ENCODE measurements at regions not wholly inside any gene's neighbourhood (a gene's known extent, or its start where the extent isn't known, plus 50 kb on each side); places are given as distances from the start of the nearest gene placed in this dataset.

DNA sequence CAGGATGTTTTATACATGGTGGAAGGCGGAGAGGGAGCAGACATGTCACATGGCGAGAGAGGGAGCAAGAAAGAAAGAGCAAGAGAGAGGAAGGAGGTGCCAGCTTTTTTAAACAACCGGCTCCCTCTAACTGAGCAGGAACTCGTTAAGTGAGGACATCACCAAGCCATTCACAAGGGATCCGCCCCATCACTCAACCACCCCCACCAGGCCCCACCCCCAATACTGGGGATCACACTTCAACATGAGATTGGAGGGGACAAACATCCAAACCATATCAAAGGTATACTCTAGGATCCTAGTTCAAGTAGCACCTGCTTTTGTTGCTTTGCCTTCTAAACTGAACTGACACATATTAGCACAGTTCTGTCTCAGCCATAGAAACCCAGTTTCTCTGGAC, 141.9 kb upstream of the KLF14 start:
- H3K9me3 ChIP-seq = no peaks in the 10 kb centered on the region
- Mint-ChIP-seq H3K4me3 (ENCODE audit: unreplicated experiment) (no peak overlapping the region), H3K27ac (ENCODE audit: unreplicated experiment) (no peak overlapping the region), H3K9me3 (ENCODE audit: unreplicated experiment) (no peaks in the 10 kb centered on the region), H3K36me3 (ENCODE audit: insufficient read depth, unreplicated experiment) (peaks cover 9% of the 10 kb centered on the region), H3K4me1 (ENCODE audit: low read depth, unreplicated experiment) (no peaks in the 10 kb centered on the region), H3K27me3 (ENCODE audit: insufficient read depth, unreplicated experiment) (no peaks in the 10 kb centered on the region)
- ChIA-PET CTCF (interaction anchor here (0.5 to 2.7 kb wide), 6 partner anchors 9 to 164 kb away, joined by 3 to 20 read pairs (median 4); no protein-coding TSS in a partner anchor), POLR2A (interaction anchor here (0.7 kb wide), 1 partner anchor 208 kb away, joined by 3 read pairs; no protein-coding TSS in a partner anchor)
- H3K36me3 ChIP-seq (ENCODE audit: control insufficient read depth, insufficient read depth, low read length) = no peaks in the 10 kb centered on the region
- intact Hi-C loops (cut with micrococcal nuclease; ENCODE audit: unreplicated experiment) = loop anchor here (1.0 to 5.0 kb wide), 4 partner anchors 20 to 631 kb away; no protein-coding TSS in a partner anchor
- no peaks in the 10 kb centered on the region for H3K27me3 ChIP-seq (replicated peaks; ENCODE audit: control insufficient read depth, insufficient read depth, low read length)
- no peak overlapping the region for H3K4me3 ChIP-seq (ENCODE audit: low read depth, low read length)
- no TSS peak for BruUV-seq (replicated peaks)
- TF ChIP-seq, protein P1, sequence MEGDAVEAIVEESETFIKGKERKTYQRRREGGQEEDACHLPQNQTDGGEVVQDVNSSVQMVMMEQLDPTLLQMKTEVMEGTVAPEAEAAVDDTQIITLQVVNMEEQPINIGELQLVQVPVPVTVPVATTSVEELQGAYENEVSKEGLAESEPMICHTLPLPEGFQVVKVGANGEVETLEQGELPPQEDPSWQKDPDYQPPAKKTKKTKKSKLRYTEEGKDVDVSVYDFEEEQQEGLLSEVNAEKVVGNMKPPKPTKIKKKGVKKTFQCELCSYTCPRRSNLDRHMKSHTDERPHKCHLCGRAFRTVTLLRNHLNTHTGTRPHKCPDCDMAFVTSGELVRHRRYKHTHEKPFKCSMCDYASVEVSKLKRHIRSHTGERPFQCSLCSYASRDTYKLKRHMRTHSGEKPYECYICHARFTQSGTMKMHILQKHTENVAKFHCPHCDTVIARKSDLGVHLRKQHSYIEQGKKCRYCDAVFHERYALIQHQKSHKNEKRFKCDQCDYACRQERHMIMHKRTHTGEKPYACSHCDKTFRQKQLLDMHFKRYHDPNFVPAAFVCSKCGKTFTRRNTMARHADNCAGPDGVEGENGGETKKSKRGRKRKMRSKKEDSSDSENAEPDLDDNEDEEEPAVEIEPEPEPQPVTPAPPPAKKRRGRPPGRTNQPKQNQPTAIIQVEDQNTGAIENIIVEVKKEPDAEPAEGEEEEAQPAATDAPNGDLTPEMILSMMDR (IDR thresholded peaks at IDR 0.05; ENCODE audit: insufficient read depth in 1 of 2, low read depth in 1 of 2, low read length in 1 of 2, severe bottlenecking in 1 of 2, unreplicated experiment in 1 of 2) = no peak
- no peaks in the 10 kb centered on the region for H3K4me1 ChIP-seq
- no peak for DNase-seq

DNA sequence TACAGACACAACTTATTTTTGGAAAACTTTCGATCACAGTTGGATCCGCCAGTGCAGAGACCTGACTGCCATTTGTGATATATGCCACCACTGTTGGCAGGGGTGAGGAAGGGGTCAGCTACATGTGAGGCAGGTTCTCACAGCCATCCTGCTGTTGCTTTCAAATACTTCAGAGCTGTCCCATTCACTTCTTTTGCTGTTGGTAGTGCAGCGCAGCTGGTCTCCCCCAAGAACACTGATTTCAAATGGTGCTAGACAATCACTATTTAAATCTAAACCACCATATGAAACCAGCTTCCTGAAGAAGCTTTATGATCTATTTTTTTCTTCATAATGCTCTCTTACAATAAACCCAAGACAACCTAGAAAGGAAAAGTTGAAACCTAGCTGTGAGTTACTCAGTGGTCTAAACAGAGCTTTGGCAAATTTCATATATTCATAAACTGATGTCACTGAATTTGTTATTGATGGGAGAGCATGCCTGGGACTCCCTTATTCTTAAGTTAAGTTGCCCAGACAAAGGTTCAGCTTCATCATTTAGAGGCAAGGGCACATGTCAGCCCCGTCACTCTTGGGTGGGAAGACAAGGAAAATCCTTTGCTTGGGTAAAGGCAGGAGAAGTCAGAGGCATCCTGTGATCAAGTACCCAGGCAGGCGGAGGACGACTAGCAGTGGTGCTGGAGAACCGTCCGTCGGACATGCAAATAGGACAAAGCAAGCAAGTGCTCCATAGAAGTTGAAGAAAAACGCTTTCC, 143.4 kb upstream of the KLF14 start:
- TF ChIP-seq, protein P1 (IDR thresholded peaks at IDR 0.05; ENCODE audit: insufficient read depth in 1 of 2, low read depth in 1 of 2, low read length in 1 of 2, severe bottlenecking in 1 of 2, unreplicated experiment in 1 of 2) = no peak
- Mint-ChIP-seq H3K36me3 (ENCODE audit: insufficient read depth, unreplicated experiment) (peaks cover 9% of the 10 kb centered on the region), H3K4me1 (ENCODE audit: low read depth, unreplicated experiment) (no peaks in the 10 kb centered on the region), H3K4me3 (ENCODE audit: unreplicated experiment) (no peak overlapping the region), H3K9me3 (ENCODE audit: unreplicated experiment) (no peaks in the 10 kb centered on the region), H3K27me3 (ENCODE audit: insufficient read depth, unreplicated experiment) (no peaks in the 10 kb centered on the region), H3K27ac (ENCODE audit: unreplicated experiment) (no peak overlapping the region)
- Histone ChIP-seq H3K4me1 (no peaks in the 10 kb centered on the region), H3K27me3 (replicated peaks; ENCODE audit: control insufficient read depth, insufficient read depth, low read length) (no peaks in the 10 kb centered on the region), H3K36me3 (ENCODE audit: control insufficient read depth, insufficient read depth, low read length) (no peaks in the 10 kb centered on the region), H3K4me3 (ENCODE audit: low read depth, low read length) (no peak overlapping the region), H3K9me3 (no peaks in the 10 kb centered on the region)
- intact Hi-C loops (cut with micrococcal nuclease; ENCODE audit: unreplicated experiment) = loop anchor here (5.0 kb wide), 1 partner anchor 630 kb away; no protein-coding TSS in a partner anchor
- POLR2A ChIA-PET = no interaction called here
- CTCF ChIA-PET = no interaction called here
- no TSS peak for BruUV-seq (replicated peaks)
- DNase-seq = no peak

DNA sequence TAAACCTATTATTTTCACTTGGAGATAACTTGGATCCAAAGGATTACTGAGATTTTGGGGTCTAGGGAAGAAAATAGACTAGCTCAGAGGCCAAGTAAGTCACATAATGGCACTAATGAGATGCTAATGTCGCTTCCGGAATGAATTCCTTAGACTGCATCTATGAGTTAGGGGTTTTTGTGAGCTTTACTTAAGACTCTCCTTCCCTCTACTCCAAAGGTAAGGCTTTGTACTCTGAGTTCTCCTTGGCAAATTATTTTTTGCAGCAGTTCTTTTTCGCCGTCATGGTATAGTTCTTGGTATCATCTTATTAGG, 143.9 kb upstream of the KLF14 start:
- CTCF ChIA-PET = no interaction called here

More for the DNA sequence above, 143.9 kb upstream of the KLF14 start:
- Mint-ChIP-seq H3K27ac (ENCODE audit: unreplicated experiment) (no peak overlapping the region), H3K36me3 (ENCODE audit: insufficient read depth, unreplicated experiment) (peaks cover 9% of the 10 kb centered on the region), H3K27me3 (ENCODE audit: insufficient read depth, unreplicated experiment) (no peaks in the 10 kb centered on the region), H3K4me1 (ENCODE audit: low read depth, unreplicated experiment) (no peaks in the 10 kb centered on the region), H3K9me3 (ENCODE audit: unreplicated experiment) (no peaks in the 10 kb centered on the region), H3K4me3 (ENCODE audit: unreplicated experiment) (no peak overlapping the region)
- Histone ChIP-seq H3K9me3 (no peaks in the 10 kb centered on the region), H3K27me3 (replicated peaks; ENCODE audit: control insufficient read depth, insufficient read depth, low read length) (no peaks in the 10 kb centered on the region), H3K4me3 (ENCODE audit: low read depth, low read length) (no peak overlapping the region), H3K4me1 (no peaks in the 10 kb centered on the region), H3K36me3 (ENCODE audit: control insufficient read depth, insufficient read depth, low read length) (no peaks in the 10 kb centered on the region)
- no TSS peak for BruUV-seq (replicated peaks)
- DNase-seq = no peak
- TF ChIP-seq, protein P1 (IDR thresholded peaks at IDR 0.05; ENCODE audit: insufficient read depth in 1 of 2, low read depth in 1 of 2, low read length in 1 of 2, severe bottlenecking in 1 of 2, unreplicated experiment in 1 of 2) = no peak
- intact Hi-C loops (cut with micrococcal nuclease; ENCODE audit: unreplicated experiment) = loop anchor here (5.0 kb wide), 1 partner anchor 629 kb away; no protein-coding TSS in a partner anchor
- POLR2A ChIA-PET = no interaction called here
